HG02763 (cell line): ENCODE measurements at regions not wholly inside any gene's neighbourhood (a gene's known extent, or its start where the extent isn't known, plus 50 kb on each side); places are given as distances from the start of the nearest gene placed in this dataset.
A peak's percentile ranks its signal among the peaks of the same experiment; 100 is the strongest.

Experiments
- ATAC-seq: cut with Tn5 transposase; IDR thresholded peaks from one replicate; pipeline ENCODE4 v1.9.1; 2021; ENCODE audit warnings: mild to moderate bottlenecking, moderate library complexity; ENCODE audit not compliant: unreplicated experiment

GRCh38 chr10:131621784-131622624 is 278.8 kb upstream of the PPP2R2D start:
- ATAC-seq = no peak

GRCh38 chr10:131625041-131625440 is 275.8 kb upstream of the PPP2R2D start:
- no peak for ATAC-seq

GRCh38 chr10:131626274-131626673 is 274.5 kb upstream of the PPP2R2D start:
- ATAC-seq = no peak

- no peak for ATAC-seq
Measured at GRCh38 chr10:131629026-131629770, 271.6 kb upstream of the PPP2R2D start.

- no peak for ATAC-seq
Measured at GRCh38 chr10:131630772-131631258, 270.0 kb upstream of the PPP2R2D start.

GRCh38 chr10:131631619-131632018 is 269.2 kb upstream of the PPP2R2D start:
- ATAC-seq = no peak

GRCh38 chr10:131635564-131636015 is 265.2 kb upstream of the PPP2R2D start:
- ATAC-seq = no peak

GRCh38 chr10:131636116-131636515 is 264.7 kb upstream of the PPP2R2D start:
- no peak for ATAC-seq

- no peak for ATAC-seq
Measured at GRCh38 chr10:131636841-131637724, 263.7 kb upstream of the PPP2R2D start.

GRCh38 chr10:131638049-131638879 is 262.5 kb upstream of the PPP2R2D start:
- no peak for ATAC-seq

- ATAC-seq = no peak
Measured at GRCh38 chr10:131638880-131639278, 261.9 kb upstream of the PPP2R2D start.

GRCh38 chr10:131640045-131640644 is 260.7 kb upstream of the PPP2R2D start:
- ATAC-seq = no peak

GRCh38 chr10:131641231-131641630 is 259.6 kb upstream of the PPP2R2D start:
- ATAC-seq = peak; percentile 100

- ATAC-seq = no peak
Measured at GRCh38 chr10:131641898-131642297, 258.9 kb upstream of the PPP2R2D start.

- no peak for ATAC-seq
Measured at GRCh38 chr10:131642966-131643365, 257.8 kb upstream of the PPP2R2D start.

GRCh38 chr10:131644289-131644688 is 256.5 kb upstream of the PPP2R2D start:
- no peak for ATAC-seq

GRCh38 chr10:131644864-131645658 is 255.7 kb upstream of the PPP2R2D start:
- no peak for ATAC-seq

GRCh38 chr10:131645756-131646155 is 255.1 kb upstream of the PPP2R2D start:
- ATAC-seq = no peak
